ENCODE measurements at regions not wholly inside any gene's neighbourhood (a gene's known extent, or its start where the extent isn't known, plus 50 kb on each side); places are given as distances from the start of the nearest gene placed in this dataset.

DNA sequence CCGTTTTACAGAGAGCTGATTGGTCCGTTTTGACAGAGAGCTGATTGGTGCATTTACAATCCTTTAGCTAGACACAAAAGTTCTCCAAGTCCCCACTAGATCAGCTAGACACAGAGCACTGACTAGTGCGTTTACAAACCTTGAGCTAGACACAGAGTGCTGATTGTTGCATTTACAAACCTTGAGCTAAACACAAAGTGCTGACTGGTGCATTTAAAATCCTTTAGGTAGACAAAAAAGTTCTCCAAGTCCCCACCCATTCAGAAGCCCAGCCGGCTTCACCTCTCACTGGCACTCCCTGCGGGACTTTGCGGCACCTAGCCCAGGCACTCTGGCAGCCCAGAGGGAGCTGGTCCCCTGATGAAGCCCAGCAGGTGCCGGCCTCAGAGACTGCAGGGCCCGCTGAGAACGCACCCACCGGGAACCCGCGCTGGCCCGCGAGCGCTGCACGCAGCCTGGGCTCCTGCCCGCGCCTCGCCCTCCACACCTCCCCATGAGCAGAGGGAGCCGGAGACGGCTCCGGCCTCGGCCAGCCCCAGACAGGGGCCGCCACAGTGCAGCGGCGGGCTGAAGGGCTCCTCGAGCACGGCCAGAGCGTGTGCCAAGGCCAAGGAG, 508.1 kb upstream of the CHAC2 start:
- ChIA-PET RAD21 (ENCODE audit: unreplicated experiment) (no interaction called here), SMC1A (ENCODE audit: uncharacterized antibody, unreplicated experiment) (no interaction called here), CTCF (no interaction called here), POLR2A (no interaction called here)
- Histone ChIP-seq H3K4me1 (ENCODE audit: control insufficient read depth, insufficient read depth, low read length) (no peaks in the 10 kb centered on the region), H3K9ac (ENCODE audit: control insufficient read depth, insufficient read depth, low read length) (no peak overlapping the region), H4K20me1 (ENCODE audit: control insufficient read depth, insufficient read depth) (no peaks in the 10 kb centered on the region), H2AFZ (ENCODE audit: control insufficient read depth, low read depth, low read length) (no peak overlapping the region), H3K36me3 (ENCODE audit: control insufficient read depth in 2 of 2, insufficient read depth in 2 of 2, low read length in 1 of 2) (no peaks in the 10 kb centered on the region), H3K27ac (ENCODE audit: control insufficient read depth, insufficient read depth) (no peak overlapping the region), H3K4me2 (ENCODE audit: control insufficient read depth, insufficient read depth) (no peak overlapping the region), H3K27me3 (replicated peaks in 1 of 2; ENCODE audit: control insufficient read depth in 2 of 2, insufficient read depth in 2 of 2, low read length in 1 of 2) (no peaks in the 10 kb centered on the region), H3K9me3 (replicated peaks; ENCODE audit: control insufficient read depth, insufficient read depth, low read length) (no peaks in the 10 kb centered on the region), H3K79me2 (ENCODE audit: control insufficient read depth, insufficient read depth, low read length) (no peaks in the 10 kb centered on the region), H3K4me3 (no peak overlapping the region)
- BruUV-seq (replicated peaks): no TSS peak
- WGBS (ENCODE audit: insufficient coverage, insufficient replicate concordance, low lambda C conversion rate, missing lambda C conversion rate): 39% methylated on average over 16 of the region's 29 CpGs
- in situ Hi-C loops (cut with MboI): no loop called here
- DNase-seq (ENCODE audit: low read depth, low spot score): no peak
- no peak for FAIRE-seq
- ATAC-seq: no peak
- intact Hi-C loops (cut with micrococcal nuclease; ENCODE audit: unreplicated experiment): no loop called here
- no peak for TF ChIP-seq PAX8 (IDR thresholded peaks at IDR 0.05)
- TF ChIP-seq, protein P1, sequence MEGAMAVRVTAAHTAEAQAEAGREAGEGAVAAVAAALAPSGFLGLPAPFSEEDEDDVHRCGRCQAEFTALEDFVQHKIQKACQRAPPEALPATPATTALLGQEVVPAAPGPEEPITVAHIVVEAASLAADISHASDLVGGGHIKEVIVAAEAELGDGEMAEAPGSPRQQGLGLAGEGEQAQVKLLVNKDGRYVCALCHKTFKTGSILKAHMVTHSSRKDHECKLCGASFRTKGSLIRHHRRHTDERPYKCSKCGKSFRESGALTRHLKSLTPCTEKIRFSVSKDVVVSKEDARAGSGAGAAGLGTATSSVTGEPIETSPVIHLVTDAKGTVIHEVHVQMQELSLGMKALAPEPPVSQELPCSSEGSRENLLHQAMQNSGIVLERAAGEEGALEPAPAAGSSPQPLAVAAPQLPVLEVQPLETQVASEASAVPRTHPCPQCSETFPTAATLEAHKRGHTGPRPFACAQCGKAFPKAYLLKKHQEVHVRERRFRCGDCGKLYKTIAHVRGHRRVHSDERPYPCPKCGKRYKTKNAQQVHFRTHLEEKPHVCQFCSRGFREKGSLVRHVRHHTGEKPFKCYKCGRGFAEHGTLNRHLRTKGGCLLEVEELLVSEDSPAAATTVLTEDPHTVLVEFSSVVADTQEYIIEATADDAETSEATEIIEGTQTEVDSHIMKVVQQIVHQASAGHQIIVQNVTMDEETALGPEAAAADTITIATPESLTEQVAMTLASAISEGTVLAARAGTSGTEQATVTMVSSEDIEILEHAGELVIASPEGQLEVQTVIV (IDR thresholded peaks at IDR 0.05; ENCODE audit: borderline replicate concordance, partially characterized antibody): no peak

DNA sequence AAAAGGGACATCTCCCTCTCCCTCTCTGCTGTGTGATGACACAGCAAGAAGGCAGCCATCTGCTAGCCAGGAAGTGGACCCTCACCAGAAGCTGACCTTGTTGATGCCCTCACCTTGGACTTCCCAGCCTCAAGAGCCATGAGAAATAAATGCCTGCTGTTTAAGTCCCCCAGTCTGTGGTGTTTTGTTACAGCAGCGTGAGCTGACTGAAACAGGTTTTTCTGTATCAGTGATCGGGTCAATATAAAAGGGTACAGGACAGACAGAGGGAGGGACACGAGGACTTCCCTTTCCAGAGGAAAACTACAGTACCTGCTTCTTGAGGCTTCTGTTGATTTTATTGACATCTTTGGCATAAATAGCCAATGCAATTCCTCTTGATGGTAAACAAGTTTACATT, 510.3 kb upstream of the CHAC2 start:
- no peak overlapping the region for H2AFZ ChIP-seq (ENCODE audit: control insufficient read depth, low read depth, low read length)
- no peaks in the 10 kb centered on the region for H3K9me3 ChIP-seq (replicated peaks; ENCODE audit: control insufficient read depth, insufficient read depth, low read length)
- in situ Hi-C loops (cut with MboI) (no loop called here), intact Hi-C loops (cut with micrococcal nuclease; ENCODE audit: unreplicated experiment) (no loop called here)
- ChIA-PET RAD21 (ENCODE audit: unreplicated experiment) (no interaction called here), SMC1A (ENCODE audit: uncharacterized antibody, unreplicated experiment) (no interaction called here), POLR2A (no interaction called here), CTCF (no interaction called here)
- no peaks in the 10 kb centered on the region for H3K36me3 ChIP-seq (ENCODE audit: control insufficient read depth in 2 of 2, insufficient read depth in 2 of 2, low read length in 1 of 2)
- no peaks in the 10 kb centered on the region for H3K27me3 ChIP-seq (replicated peaks in 1 of 2; ENCODE audit: control insufficient read depth in 2 of 2, insufficient read depth in 2 of 2, low read length in 1 of 2)
- no peak overlapping the region for H3K4me2 ChIP-seq (ENCODE audit: control insufficient read depth, insufficient read depth)
- DNase-seq (ENCODE audit: low read depth, low spot score): no peak
- H3K4me1 ChIP-seq (ENCODE audit: control insufficient read depth, insufficient read depth, low read length): no peaks in the 10 kb centered on the region
- H3K9ac ChIP-seq (ENCODE audit: control insufficient read depth, insufficient read depth, low read length): no peak overlapping the region
- no peak overlapping the region for H3K27ac ChIP-seq (ENCODE audit: control insufficient read depth, insufficient read depth)
- no peak for FAIRE-seq
- no peaks in the 10 kb centered on the region for H4K20me1 ChIP-seq (ENCODE audit: control insufficient read depth, insufficient read depth)
- H3K79me2 ChIP-seq (ENCODE audit: control insufficient read depth, insufficient read depth, low read length): no peaks in the 10 kb centered on the region
- no TSS peak for BruUV-seq (replicated peaks)
- 37% methylated on average over 3 of the region's 3 CpGs for WGBS (ENCODE audit: insufficient coverage, insufficient replicate concordance, low lambda C conversion rate, missing lambda C conversion rate)
- ATAC-seq: no peak
- no peak overlapping the region for H3K4me3 ChIP-seq
- TF ChIP-seq CBX3 (IDR thresholded peaks at IDR 0.05; ENCODE audit: borderline replicate concordance, low read depth): no peak
- TF ChIP-seq ESRRA (IDR thresholded peaks at IDR 0.05; ENCODE audit: low read length): no peak
- TF ChIP-seq, protein P2, sequence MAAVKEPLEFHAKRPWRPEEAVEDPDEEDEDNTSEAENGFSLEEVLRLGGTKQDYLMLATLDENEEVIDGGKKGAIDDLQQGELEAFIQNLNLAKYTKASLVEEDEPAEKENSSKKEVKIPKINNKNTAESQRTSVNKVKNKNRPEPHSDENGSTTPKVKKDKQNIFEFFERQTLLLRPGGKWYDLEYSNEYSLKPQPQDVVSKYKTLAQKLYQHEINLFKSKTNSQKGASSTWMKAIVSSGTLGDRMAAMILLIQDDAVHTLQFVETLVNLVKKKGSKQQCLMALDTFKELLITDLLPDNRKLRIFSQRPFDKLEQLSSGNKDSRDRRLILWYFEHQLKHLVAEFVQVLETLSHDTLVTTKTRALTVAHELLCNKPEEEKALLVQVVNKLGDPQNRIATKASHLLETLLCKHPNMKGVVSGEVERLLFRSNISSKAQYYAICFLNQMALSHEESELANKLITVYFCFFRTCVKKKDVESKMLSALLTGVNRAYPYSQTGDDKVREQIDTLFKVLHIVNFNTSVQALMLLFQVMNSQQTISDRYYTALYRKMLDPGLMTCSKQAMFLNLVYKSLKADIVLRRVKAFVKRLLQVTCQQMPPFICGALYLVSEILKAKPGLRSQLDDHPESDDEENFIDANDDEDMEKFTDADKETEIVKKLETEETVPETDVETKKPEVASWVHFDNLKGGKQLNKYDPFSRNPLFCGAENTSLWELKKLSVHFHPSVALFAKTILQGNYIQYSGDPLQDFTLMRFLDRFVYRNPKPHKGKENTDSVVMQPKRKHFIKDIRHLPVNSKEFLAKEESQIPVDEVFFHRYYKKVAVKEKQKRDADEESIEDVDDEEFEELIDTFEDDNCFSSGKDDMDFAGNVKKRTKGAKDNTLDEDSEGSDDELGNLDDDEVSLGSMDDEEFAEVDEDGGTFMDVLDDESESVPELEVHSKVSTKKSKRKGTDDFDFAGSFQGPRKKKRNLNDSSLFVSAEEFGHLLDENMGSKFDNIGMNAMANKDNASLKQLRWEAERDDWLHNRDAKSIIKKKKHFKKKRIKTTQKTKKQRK (IDR thresholded peaks at IDR 0.05; ENCODE audit: low read depth, low read length): no peak
- no peak for TF ChIP-seq SIX5 (IDR thresholded peaks at IDR 0.05; ENCODE audit: low read depth, low read length, severe bottlenecking)
- TF ChIP-seq SREBF2 (IDR thresholded peaks at IDR 0.05; ENCODE audit: low read length): no peak
- TF ChIP-seq MEF2B (IDR thresholded peaks at IDR 0.05; ENCODE audit: partially characterized antibody, poor library complexity, severe bottlenecking): no peak
- TF ChIP-seq HDAC2 (IDR thresholded peaks at IDR 0.05): no peak
- TF ChIP-seq, protein P3, sequence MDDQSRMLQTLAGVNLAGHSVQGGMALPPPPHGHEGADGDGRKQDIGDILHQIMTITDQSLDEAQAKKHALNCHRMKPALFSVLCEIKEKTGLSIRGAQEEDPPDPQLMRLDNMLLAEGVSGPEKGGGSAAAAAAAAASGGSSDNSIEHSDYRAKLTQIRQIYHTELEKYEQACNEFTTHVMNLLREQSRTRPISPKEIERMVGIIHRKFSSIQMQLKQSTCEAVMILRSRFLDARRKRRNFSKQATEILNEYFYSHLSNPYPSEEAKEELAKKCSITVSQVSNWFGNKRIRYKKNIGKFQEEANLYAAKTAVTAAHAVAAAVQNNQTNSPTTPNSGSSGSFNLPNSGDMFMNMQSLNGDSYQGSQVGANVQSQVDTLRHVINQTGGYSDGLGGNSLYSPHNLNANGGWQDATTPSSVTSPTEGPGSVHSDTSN (IDR thresholded peaks at IDR 0.05; ENCODE audit: insufficient replicate concordance, low read depth, low read length): no peak
- no peak for TF ChIP-seq ZBED1 (IDR thresholded peaks at IDR 0.05; ENCODE audit: borderline replicate concordance)
